ENCODE measurements at regions not wholly inside any gene's neighbourhood (a gene's known extent, or its start where the extent isn't known, plus 50 kb on each side); places are given as distances from the start of the nearest gene placed in this dataset.
"Not testable (repeated sequence)": the region's sequence is repeated elsewhere in the genome, so short reads cannot be mapped to it uniquely, and the experiment has no call there.

GRCh38 chr16:17563323-17564091, 92.7 kb upstream of the XYLT1 start:
- Mint-ChIP-seq H3K9me3 (peaks cover 5% of the 10 kb centered on the region), H3K27me3 (peaks cover 22% of the 10 kb centered on the region), H3K27ac (no peak overlapping the region), H3K36me3 (peaks cover 2% of the 10 kb centered on the region), H3K4me3 (no peak overlapping the region), H3K4me1 (peaks cover 6% of the 10 kb centered on the region)
- ATAC-seq (ENCODE audit: low read depth): no peak
- DNase-seq (ENCODE audit: low spot score in 2 of 2): no peak

- no peak for DNase-seq (ENCODE audit: low spot score in 2 of 2)
- no peak for ATAC-seq (ENCODE audit: low read depth)
- H3K27ac Mint-ChIP-seq: no peak overlapping the region
- H3K9me3 Mint-ChIP-seq: peaks cover 3% of the 10 kb centered on the region
- H3K4me1 Mint-ChIP-seq: peaks cover 11% of the 10 kb centered on the region
- H3K4me3 Mint-ChIP-seq: no peak overlapping the region
- H3K27me3 Mint-ChIP-seq: peaks cover 16% of the 10 kb centered on the region
- peaks cover 2% of the 10 kb centered on the region for H3K36me3 Mint-ChIP-seq
These were observed 90.3 kb upstream of the XYLT1 start for GRCh38 chr16:17561056-17561455.

- no peak for ATAC-seq (ENCODE audit: low read depth)
- H3K27me3 Mint-ChIP-seq: peaks cover 15% of the 10 kb centered on the region
- no peak overlapping the region for H3K27ac Mint-ChIP-seq
- DNase-seq (ENCODE audit: low spot score in 2 of 2): no peak
- peaks cover 11% of the 10 kb centered on the region for H3K4me1 Mint-ChIP-seq
- peaks cover 2% of the 10 kb centered on the region for H3K9me3 Mint-ChIP-seq
- H3K4me3 Mint-ChIP-seq: no peak overlapping the region
- peaks cover 2% of the 10 kb centered on the region for H3K36me3 Mint-ChIP-seq
These were observed 89.8 kb upstream of the XYLT1 start for GRCh38 chr16:17560548-17560947.

- H3K36me3 Mint-ChIP-seq: peaks cover 2% of the 10 kb centered on the region
- ATAC-seq (ENCODE audit: low read depth) (no peak), DNase-seq (ENCODE audit: low spot score in 2 of 2) (no peak)
- H3K4me1 Mint-ChIP-seq: peaks cover 15% of the 10 kb centered on the region
- no peak overlapping the region for H3K4me3 Mint-ChIP-seq
- H3K9me3 Mint-ChIP-seq: peaks cover 2% of the 10 kb centered on the region
- H3K27ac Mint-ChIP-seq: no peak overlapping the region
- peaks cover 15% of the 10 kb centered on the region for H3K27me3 Mint-ChIP-seq
These were observed 88.6 kb upstream of the XYLT1 start for GRCh38 chr16:17559394-17559793.

GRCh38 chr16:17557949-17558348, 87.2 kb upstream of the XYLT1 start:
- DNase-seq (ENCODE audit: low spot score in 2 of 2) (no peak), ATAC-seq (ENCODE audit: low read depth) (no peak)
- peaks cover 15% of the 10 kb centered on the region for H3K4me1 Mint-ChIP-seq
- H3K27ac Mint-ChIP-seq: no peak overlapping the region
- peaks cover 13% of the 10 kb centered on the region for H3K27me3 Mint-ChIP-seq
- H3K9me3 Mint-ChIP-seq: peaks cover 2% of the 10 kb centered on the region
- peaks cover 2% of the 10 kb centered on the region for H3K36me3 Mint-ChIP-seq
- no peak overlapping the region for H3K4me3 Mint-ChIP-seq

- H3K27me3 Mint-ChIP-seq: peaks cover 12% of the 10 kb centered on the region
- H3K4me3 Mint-ChIP-seq: no peak overlapping the region
- no peak overlapping the region for H3K27ac Mint-ChIP-seq
- DNase-seq (ENCODE audit: low spot score in 2 of 2): no peak
- peaks cover 15% of the 10 kb centered on the region for H3K4me1 Mint-ChIP-seq
- ATAC-seq (ENCODE audit: low read depth): no peak
- peaks cover 2% of the 10 kb centered on the region for H3K36me3 Mint-ChIP-seq
- peaks cover 2% of the 10 kb centered on the region for H3K9me3 Mint-ChIP-seq
These were observed 86.7 kb upstream of the XYLT1 start for GRCh38 chr16:17557480-17557879.

GRCh38 chr16:17556276-17557052, 85.7 kb upstream of the XYLT1 start:
- peaks cover 12% of the 10 kb centered on the region for H3K4me1 Mint-ChIP-seq
- ATAC-seq (ENCODE audit: low read depth): no peak
- H3K4me3 Mint-ChIP-seq: no peak overlapping the region
- DNase-seq (ENCODE audit: low spot score in 2 of 2): no peak
- H3K27me3 Mint-ChIP-seq: peaks cover 10% of the 10 kb centered on the region
- H3K36me3 Mint-ChIP-seq: no peaks in the 10 kb centered on the region
- H3K27ac Mint-ChIP-seq: no peak overlapping the region
- H3K9me3 Mint-ChIP-seq: peaks cover 2% of the 10 kb centered on the region

- no peak overlapping the region for H3K27ac Mint-ChIP-seq
- H3K9me3 Mint-ChIP-seq: no peaks in the 10 kb centered on the region
- peaks cover 5% of the 10 kb centered on the region for H3K27me3 Mint-ChIP-seq
- no peak for ATAC-seq (ENCODE audit: low read depth)
- H3K36me3 Mint-ChIP-seq: no peaks in the 10 kb centered on the region
- DNase-seq (ENCODE audit: low spot score in 2 of 2): no peak
- peaks cover 9% of the 10 kb centered on the region for H3K4me1 Mint-ChIP-seq
- H3K4me3 Mint-ChIP-seq: no peak overlapping the region
These were observed 84.4 kb upstream of the XYLT1 start for GRCh38 chr16:17555176-17555575.

GRCh38 chr16:17552351-17552750, 81.6 kb upstream of the XYLT1 start:
- H3K4me1 Mint-ChIP-seq: peaks cover 4% of the 10 kb centered on the region
- H3K4me3 Mint-ChIP-seq: no peak overlapping the region
- peaks cover 2% of the 10 kb centered on the region for H3K9me3 Mint-ChIP-seq
- H3K27me3 Mint-ChIP-seq: peaks cover 3% of the 10 kb centered on the region
- DNase-seq (ENCODE audit: low spot score in 2 of 2): no peak
- no peak for ATAC-seq (ENCODE audit: low read depth)
- no peaks in the 10 kb centered on the region for H3K36me3 Mint-ChIP-seq
- no peak overlapping the region for H3K27ac Mint-ChIP-seq

GRCh38 chr16:17551682-17552081, 80.9 kb upstream of the XYLT1 start:
- H3K4me3 Mint-ChIP-seq; H3K27me3 Mint-ChIP-seq; H3K9me3 Mint-ChIP-seq; H3K4me1 Mint-ChIP-seq; H3K27ac Mint-ChIP-seq; H3K36me3 Mint-ChIP-seq; DNase-seq (ENCODE audit: low spot score in 2 of 2); ATAC-seq (ENCODE audit: low read depth): not testable (repeated sequence)

GRCh38 chr16:17548825-17549224, 78.1 kb upstream of the XYLT1 start:
- Mint-ChIP-seq H3K36me3 (peaks cover 2% of the 10 kb centered on the region), H3K27ac (no peak overlapping the region), H3K27me3 (peaks cover 4% of the 10 kb centered on the region), H3K4me3 (no peak overlapping the region), H3K9me3 (peaks cover 4% of the 10 kb centered on the region), H3K4me1 (no peaks in the 10 kb centered on the region)
- DNase-seq (ENCODE audit: low spot score in 2 of 2) (no peak), ATAC-seq (ENCODE audit: low read depth) (no peak)

GRCh38 chr16:17544785-17545184, 74.0 kb upstream of the XYLT1 start:
- H3K27me3 Mint-ChIP-seq: peaks cover 4% of the 10 kb centered on the region
- peaks cover 2% of the 10 kb centered on the region for H3K36me3 Mint-ChIP-seq

GRCh38 chr16:17544304-17544703, 73.5 kb upstream of the XYLT1 start:
- Mint-ChIP-seq H3K9me3 (peaks cover 4% of the 10 kb centered on the region), H3K36me3 (peaks cover 2% of the 10 kb centered on the region), H3K4me3 (no peak overlapping the region), H3K27me3 (peaks cover 6% of the 10 kb centered on the region), H3K27ac (no peak overlapping the region), H3K4me1 (no peaks in the 10 kb centered on the region)
- DNase-seq (ENCODE audit: low spot score in 2 of 2) (no peak), ATAC-seq (ENCODE audit: low read depth) (no peak)

More at GRCh38 chr16:17544785-17545184, 74.0 kb upstream of the XYLT1 start:
- Mint-ChIP-seq H3K9me3 (peaks cover 4% of the 10 kb centered on the region), H3K4me3 (no peak overlapping the region), H3K27ac (no peak overlapping the region), H3K4me1 (no peaks in the 10 kb centered on the region)
- DNase-seq (ENCODE audit: low spot score in 2 of 2): no peak
- no peak for ATAC-seq (ENCODE audit: low read depth)

- H3K9me3 Mint-ChIP-seq: peaks cover 4% of the 10 kb centered on the region
- DNase-seq (ENCODE audit: low spot score in 2 of 2) (no peak), ATAC-seq (ENCODE audit: low read depth) (no peak)
- H3K27me3 Mint-ChIP-seq: peaks cover 6% of the 10 kb centered on the region
- H3K4me3 Mint-ChIP-seq: no peak overlapping the region
- peaks cover 2% of the 10 kb centered on the region for H3K36me3 Mint-ChIP-seq
- no peak overlapping the region for H3K27ac Mint-ChIP-seq
- H3K4me1 Mint-ChIP-seq: no peaks in the 10 kb centered on the region
These were observed 72.3 kb upstream of the XYLT1 start for GRCh38 chr16:17543073-17543472.

All from memory B cell (primary cell).